DOHH2 (cell line): ENCODE measurements at regions not wholly inside any gene's neighbourhood (a gene's known extent, or its start where the extent isn't known, plus 50 kb on each side); places are given as distances from the start of the nearest gene placed in this dataset.

Experiments
- EZH2phosphoT487 ChIP-seq: fragments of 200-600 bp; sonication (generic); IDR thresholded peaks from 2 replicates; pipeline ENCODE4 v1.6.1; 2017; ENCODE audit warnings: borderline replicate concordance, mild to moderate bottlenecking, antibody characterized with exemption, low read length, moderate library complexity, mixed read lengths
- TF ChIP-seq, protein P1 (sequence below): fragments of 200-600 bp; sonication (generic); IDR thresholded peaks from one replicate; pipeline ENCODE4 v1.5.1; 2014; ENCODE audit warnings: antibody characterized with exemption, mild to moderate bottlenecking, low read depth, low read length; ENCODE audit not compliant: poor library complexity, severe bottlenecking

DNA sequence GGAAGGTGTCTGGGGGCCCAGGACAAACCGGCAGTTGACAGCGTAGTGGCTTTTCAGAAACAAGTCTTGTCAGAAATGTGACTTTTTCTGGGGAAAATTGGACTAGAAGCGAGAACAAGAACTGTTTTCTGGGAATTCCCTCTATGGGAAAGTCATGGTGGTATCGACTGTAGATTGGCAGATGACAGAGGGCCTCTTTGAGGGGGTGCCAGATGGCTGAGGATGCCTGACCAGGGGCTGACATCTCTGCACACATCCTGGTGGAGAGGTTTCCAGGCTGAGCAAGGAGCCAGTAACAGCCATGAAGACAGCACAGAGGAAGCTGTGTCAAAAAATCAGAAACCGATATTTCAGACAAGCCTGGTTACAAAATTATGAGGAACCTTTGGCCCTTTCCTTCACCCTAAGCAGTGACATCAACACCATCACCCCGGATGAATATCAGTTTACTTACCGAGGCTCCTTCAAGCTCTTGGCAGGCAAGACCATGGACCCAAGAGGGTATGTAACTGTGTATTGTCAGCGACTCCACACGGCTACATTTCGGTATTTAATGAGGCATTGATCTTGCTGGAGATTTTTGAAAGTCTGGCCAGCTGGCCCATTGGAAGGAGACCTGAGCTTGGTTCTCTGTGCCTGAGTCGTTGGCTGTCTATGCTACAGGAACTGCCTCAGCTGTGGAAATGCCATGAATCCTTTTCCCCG, 1525.3 kb upstream of the TMEM132C start:
- TF ChIP-seq, protein P1, sequence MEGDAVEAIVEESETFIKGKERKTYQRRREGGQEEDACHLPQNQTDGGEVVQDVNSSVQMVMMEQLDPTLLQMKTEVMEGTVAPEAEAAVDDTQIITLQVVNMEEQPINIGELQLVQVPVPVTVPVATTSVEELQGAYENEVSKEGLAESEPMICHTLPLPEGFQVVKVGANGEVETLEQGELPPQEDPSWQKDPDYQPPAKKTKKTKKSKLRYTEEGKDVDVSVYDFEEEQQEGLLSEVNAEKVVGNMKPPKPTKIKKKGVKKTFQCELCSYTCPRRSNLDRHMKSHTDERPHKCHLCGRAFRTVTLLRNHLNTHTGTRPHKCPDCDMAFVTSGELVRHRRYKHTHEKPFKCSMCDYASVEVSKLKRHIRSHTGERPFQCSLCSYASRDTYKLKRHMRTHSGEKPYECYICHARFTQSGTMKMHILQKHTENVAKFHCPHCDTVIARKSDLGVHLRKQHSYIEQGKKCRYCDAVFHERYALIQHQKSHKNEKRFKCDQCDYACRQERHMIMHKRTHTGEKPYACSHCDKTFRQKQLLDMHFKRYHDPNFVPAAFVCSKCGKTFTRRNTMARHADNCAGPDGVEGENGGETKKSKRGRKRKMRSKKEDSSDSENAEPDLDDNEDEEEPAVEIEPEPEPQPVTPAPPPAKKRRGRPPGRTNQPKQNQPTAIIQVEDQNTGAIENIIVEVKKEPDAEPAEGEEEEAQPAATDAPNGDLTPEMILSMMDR: no peak
- no peak for TF ChIP-seq EZH2phosphoT487
